ENCODE measurements at regions not wholly inside any gene's neighbourhood (a gene's known extent, or its start where the extent isn't known, plus 50 kb on each side); places are given as distances from the start of the nearest gene placed in this dataset.

DNA sequence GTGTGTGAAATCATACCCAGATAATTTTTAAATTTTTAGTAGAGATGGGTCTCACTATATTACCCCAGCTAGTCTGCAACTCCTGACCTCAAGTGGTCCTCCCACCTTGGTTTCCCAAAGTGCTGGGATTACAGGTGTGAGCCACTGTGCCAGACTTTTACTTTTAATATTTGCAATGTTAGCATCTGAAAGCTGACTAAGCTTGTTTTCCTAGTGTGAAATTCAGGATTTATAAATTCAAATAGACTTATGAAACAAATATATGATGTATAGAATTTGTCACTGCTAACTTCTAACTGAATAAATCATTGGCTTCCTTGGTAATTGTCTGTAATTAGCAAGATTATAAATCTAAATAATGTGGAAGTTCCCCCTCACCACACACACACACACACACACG is 58.8 kb upstream of the SLC22A23 start:
- TF ChIP-seq MYC (IDR thresholded peaks at IDR 0.05; ENCODE audit: low read depth, low read length): no peak
- TF ChIP-seq, protein P1, sequence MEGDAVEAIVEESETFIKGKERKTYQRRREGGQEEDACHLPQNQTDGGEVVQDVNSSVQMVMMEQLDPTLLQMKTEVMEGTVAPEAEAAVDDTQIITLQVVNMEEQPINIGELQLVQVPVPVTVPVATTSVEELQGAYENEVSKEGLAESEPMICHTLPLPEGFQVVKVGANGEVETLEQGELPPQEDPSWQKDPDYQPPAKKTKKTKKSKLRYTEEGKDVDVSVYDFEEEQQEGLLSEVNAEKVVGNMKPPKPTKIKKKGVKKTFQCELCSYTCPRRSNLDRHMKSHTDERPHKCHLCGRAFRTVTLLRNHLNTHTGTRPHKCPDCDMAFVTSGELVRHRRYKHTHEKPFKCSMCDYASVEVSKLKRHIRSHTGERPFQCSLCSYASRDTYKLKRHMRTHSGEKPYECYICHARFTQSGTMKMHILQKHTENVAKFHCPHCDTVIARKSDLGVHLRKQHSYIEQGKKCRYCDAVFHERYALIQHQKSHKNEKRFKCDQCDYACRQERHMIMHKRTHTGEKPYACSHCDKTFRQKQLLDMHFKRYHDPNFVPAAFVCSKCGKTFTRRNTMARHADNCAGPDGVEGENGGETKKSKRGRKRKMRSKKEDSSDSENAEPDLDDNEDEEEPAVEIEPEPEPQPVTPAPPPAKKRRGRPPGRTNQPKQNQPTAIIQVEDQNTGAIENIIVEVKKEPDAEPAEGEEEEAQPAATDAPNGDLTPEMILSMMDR (IDR thresholded peaks at IDR 0.05; ENCODE audit: low read depth, low read length): no peak

Data from NB4 (cell line).